Astrocyte of the cerebellum (primary cell): ENCODE measurements at regions not wholly inside any gene's neighbourhood (a gene's known extent, or its start where the extent isn't known, plus 50 kb on each side); places are given as distances from the start of the nearest gene placed in this dataset.

ENCODE experiments used
- DNase-seq: peaks from one replicate; pipeline ENCODE4 v3.0.0-alpha.2; 2011; ENCODE audit warnings: low read depth
- H3K4me3 ChIP-seq: 2 replicates; pipeline ENCODE4 v1.5.1; 2011; ENCODE audit warnings: mild to moderate bottlenecking, low read depth, low read length, moderate library complexity
- in situ Hi-C: cut with HindIII; loops from 2 replicates; pipeline ENCODE4 v1.10.0; 2017; ENCODE audit warnings: low sequenced_read_pairs
- TF ChIP-seq, protein P1 (sequence below): IDR thresholded peaks from 2 replicates; pipeline ENCODE4 v1.5.1; 2012; ENCODE audit warnings: low read length, low read depth, moderate library complexity, mild to moderate bottlenecking; ENCODE audit errors: missing control alignments

DNA sequence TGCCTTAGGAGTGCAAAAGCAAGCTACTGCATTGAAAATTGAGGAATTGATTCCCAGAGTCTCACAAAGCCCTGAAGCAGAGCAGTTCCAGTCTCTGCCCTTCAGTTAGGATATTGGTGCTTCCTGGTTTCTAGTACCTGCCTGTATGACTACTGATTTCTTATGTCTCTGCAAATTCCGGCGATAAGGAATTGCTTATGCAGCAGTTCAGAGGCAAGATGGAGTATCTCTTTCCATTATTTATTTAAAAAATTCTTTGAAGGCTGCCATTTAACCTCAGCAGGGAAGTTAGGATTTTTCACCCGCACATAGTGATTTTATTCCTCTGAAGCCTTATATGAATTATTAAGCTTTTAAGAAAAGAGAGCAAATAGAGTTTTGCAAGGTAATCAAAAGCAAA lies 184.9 kb upstream of the SSTR1 start:
- DNase-seq = no peak
- in situ Hi-C loops = no loop called here
- TF ChIP-seq, protein P1, sequence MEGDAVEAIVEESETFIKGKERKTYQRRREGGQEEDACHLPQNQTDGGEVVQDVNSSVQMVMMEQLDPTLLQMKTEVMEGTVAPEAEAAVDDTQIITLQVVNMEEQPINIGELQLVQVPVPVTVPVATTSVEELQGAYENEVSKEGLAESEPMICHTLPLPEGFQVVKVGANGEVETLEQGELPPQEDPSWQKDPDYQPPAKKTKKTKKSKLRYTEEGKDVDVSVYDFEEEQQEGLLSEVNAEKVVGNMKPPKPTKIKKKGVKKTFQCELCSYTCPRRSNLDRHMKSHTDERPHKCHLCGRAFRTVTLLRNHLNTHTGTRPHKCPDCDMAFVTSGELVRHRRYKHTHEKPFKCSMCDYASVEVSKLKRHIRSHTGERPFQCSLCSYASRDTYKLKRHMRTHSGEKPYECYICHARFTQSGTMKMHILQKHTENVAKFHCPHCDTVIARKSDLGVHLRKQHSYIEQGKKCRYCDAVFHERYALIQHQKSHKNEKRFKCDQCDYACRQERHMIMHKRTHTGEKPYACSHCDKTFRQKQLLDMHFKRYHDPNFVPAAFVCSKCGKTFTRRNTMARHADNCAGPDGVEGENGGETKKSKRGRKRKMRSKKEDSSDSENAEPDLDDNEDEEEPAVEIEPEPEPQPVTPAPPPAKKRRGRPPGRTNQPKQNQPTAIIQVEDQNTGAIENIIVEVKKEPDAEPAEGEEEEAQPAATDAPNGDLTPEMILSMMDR = no peak

DNA sequence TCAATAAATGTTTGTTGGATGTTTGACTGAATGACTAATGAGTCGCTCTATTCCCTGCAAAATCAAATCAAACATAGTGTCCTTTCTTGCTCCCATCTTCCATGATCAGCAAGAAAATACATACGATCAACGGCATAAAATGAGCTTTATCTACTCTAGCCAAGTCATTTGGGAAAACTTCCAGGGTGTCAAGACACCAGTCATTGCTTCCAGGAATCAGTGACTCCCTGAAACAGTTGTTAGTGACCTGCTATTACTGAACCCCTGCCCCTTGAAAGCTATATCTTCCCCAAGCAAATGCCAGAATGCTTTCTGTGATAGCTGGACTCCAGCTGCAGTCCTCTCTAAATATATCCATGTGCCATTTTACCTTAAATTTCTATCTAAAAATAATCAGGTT lies 169.5 kb upstream of the SSTR1 start:
- in situ Hi-C loops = no loop called here
- TF ChIP-seq, protein P1 = no peak
- no peak for DNase-seq
- H3K4me3 ChIP-seq = no peak overlapping the region

More for the DNA sequence above, 184.9 kb upstream of the SSTR1 start:
- no peak overlapping the region for H3K4me3 ChIP-seq

DNA sequence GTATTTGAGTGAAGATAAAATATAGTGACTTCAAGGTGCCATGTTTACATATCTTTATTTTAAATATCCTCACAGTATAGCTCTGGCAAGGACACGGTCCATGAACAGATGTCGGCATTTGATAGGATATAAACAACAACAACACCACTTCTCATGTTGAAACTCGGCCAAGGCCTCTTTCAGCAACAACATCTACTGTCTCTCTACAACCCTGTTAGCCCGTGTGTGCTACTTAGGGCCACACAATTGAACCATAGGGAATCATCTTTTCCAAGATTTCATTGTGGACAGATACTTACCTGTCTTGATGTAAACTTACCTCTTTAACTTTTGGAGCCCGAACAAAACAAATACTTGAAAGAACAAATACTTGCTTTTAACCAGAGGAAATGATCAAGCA lies 168.7 kb upstream of the SSTR1 start:
- in situ Hi-C loops = no loop called here
- no peak overlapping the region for H3K4me3 ChIP-seq
- no peak for DNase-seq
- TF ChIP-seq, protein P1 = no peak

DNA sequence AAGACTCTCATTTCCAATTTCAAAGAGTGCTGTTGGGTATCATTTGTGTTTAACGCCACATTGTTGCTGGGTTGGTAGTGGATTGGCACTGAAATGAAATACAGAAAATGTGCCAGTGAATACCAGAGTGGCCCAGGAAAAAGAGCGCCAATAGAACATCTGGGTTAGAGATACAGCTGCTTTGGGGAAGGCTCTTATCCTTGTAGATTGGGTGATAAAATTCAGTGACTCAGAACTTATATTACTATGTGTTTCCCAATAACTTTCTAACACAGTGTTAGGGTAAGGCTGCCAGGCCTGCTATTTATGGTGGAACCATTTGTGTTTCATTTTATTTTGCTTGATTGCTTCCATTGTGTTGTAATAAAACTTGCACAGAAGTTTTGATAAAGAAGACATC lies 168.2 kb upstream of the SSTR1 start:
- in situ Hi-C loops = no loop called here
- TF ChIP-seq, protein P1 = no peak
- H3K4me3 ChIP-seq = no peak overlapping the region
- DNase-seq = no peak

DNA sequence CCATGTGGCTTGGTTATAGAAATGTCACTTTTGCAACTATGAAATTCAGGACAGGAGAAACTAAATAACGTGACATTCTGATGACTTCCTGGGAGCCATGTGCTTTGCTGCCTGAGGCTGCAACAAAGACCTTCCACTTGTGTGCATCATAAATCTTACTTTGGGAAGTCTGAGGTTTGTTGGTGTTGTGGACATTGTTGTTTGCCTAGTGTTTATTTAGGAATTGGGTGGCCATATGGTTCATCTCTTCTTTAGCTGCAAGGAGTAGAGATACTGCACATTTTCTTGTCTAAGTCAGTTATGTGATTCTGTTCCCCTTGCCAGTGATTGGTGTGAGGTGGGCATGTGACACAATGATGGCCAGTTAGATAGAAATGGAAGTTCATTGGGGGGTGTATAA lies 167.3 kb upstream of the SSTR1 start:
- TF ChIP-seq, protein P1 = no peak
- no peak overlapping the region for H3K4me3 ChIP-seq
- in situ Hi-C loops = no loop called here
- DNase-seq = no peak

DNA sequence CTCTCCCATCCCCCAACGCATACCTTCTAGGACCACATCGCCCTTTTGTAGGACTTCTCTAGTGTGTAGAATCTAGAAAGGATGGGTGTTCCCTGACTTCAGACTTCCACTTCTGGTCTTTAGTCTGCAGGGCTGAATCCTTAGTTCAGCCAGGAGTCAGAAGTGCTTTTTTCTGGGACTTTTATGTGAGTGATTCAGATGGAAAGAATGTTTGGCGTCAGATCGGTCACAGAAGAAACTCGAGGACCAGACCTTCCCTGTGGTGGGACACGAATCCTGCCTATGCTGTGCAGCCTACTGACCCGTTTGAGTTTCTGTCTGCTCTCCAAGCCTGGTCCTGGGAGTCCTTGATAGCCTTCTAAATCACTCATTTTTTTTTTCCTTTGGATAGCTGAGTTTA lies 165.4 kb upstream of the SSTR1 start:
- in situ Hi-C loops = no loop called here
- DNase-seq = peak; percentile 51
- no peak overlapping the region for H3K4me3 ChIP-seq
- TF ChIP-seq, protein P1 = no peak

DNA sequence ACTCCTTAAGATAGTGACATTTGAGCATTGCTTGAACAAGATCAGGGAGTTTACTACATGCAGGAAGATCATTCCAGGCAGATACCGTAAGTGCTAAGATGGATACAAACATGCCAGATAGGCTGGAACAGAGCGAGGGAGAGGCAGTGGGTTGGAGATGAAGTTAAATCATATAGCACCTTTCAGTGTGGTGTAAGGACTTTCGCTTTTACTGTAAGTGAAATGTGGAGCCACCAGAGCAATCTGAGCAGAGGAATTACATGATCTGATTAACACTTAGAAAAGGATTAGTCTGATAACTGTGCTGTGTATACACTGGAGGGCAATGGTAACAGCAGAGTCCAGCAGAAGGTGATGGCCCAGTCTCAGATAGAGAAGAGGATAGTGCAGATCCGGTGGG lies 163.0 kb upstream of the SSTR1 start:
- H3K4me3 ChIP-seq = no peak overlapping the region
- in situ Hi-C loops = no loop called here
- TF ChIP-seq, protein P1 = no peak
- DNase-seq = no peak
